HepG2 (cell line): ENCODE measurements at regions not wholly inside any gene's neighbourhood (a gene's known extent, or its start where the extent isn't known, plus 50 kb on each side); places are given as distances from the start of the nearest gene placed in this dataset.

Source experiments
- ATAC-seq: fragments of 200-7000 bp; cut with Tn5 transposase; 3 replicates; pipeline ENCODE4 v1.9.1; 2020; ENCODE audit warnings: mild to moderate bottlenecking, moderate library complexity
- BruUV-seq: library from RNA; stranded (reverse); fragments of 400-500 nt; replicated peaks from 2 replicates; lab custom pipeline; 2021; lab: Mats Ljungman, UMichigan
- CTCF ChIA-PET: fragments of 300-600 bp; formaldehyde crosslinking; extraction: SDS; loops from one replicate; lab custom pipeline; 2021; ENCODE audit warnings: low total read pairs, inconsistent platforms, low intra/inter-chr PET ratio; lab: Yijun Ruan, JAX
- POLR2A ChIA-PET: fragments of 350-600 bp; sonication (Branson Sonifier 250); formaldehyde crosslinking; loops from one replicate; lab custom pipeline; 2020; ENCODE audit warnings: antibody characterized with exemption, inconsistent platforms; lab: Yijun Ruan, JAX
- DNase-seq: peaks from one replicate; pipeline ENCODE4 v3.0.0-alpha.2; 2015; ENCODE audit warnings: low spot score
- FAIRE-seq: peaks from 3 replicates; lab custom pipeline; 2011; peaks lifted over from hg19 to GRCh38; lab: Jason Lieb, UNC
- H2AFZ ChIP-seq: one replicate; pipeline ENCODE4 v1.6.1; 2011; ENCODE audit warnings: low read length, inconsistent platforms
- H3K27ac ChIP-seq: fragments of 300-600 bp; 3 replicates; pipeline ENCODE4 v1.8.0; 2011; ENCODE audit warnings: mixed run types, mild to moderate bottlenecking, mixed read lengths, low read length, inconsistent platforms; ENCODE audit not compliant: insufficient read depth; ENCODE audit errors: extremely low read length
- H3K27me3 ChIP-seq, 2 experiments: fragments of 200-600 bp in 1 of 2; 2 replicates in 1 of 2; 3 replicates in 1 of 2; pipeline versions ENCODE4 v1.6.0 to v1.8.0; 2011; ENCODE audit warnings: low read length in 2 of 2, mild to moderate bottlenecking in 2 of 2, moderate library complexity in 2 of 2, inconsistent platforms in 1 of 2; ENCODE audit not compliant: insufficient read depth in 2 of 2, control insufficient read depth in 1 of 2
- H3K36me3 ChIP-seq, 2 experiments: fragments of 200-600 bp in 1 of 2; replicated peaks in 1 of 2; 2 replicates in 1 of 2; 3 replicates in 1 of 2; pipeline versions ENCODE4 v1.5.1 to v1.8.0; 2011; ENCODE audit warnings: low read length in 2 of 2, inconsistent platforms in 1 of 2; ENCODE audit not compliant: insufficient read depth in 2 of 2, control insufficient read depth in 1 of 2
- H3K4me1 ChIP-seq: 2 replicates; pipeline ENCODE4 v1.5.1; 2012; ENCODE audit warnings: low read length, inconsistent platforms; ENCODE audit not compliant: insufficient read depth
- H3K4me2 ChIP-seq: 2 replicates; pipeline ENCODE4 v1.6.0; 2011; ENCODE audit warnings: low read depth, low read length, inconsistent platforms
- H3K4me3 ChIP-seq, 3 experiments: fragments of 200-600 bp in 1 of 3; sonication (generic), shearing (Covaris generic) in 1 of 3; replicated peaks in 1 of 3; 2 replicates each; pipeline ENCODE4 v1.5.1; 2011 to 2016; ENCODE audit warnings: low read length in 3 of 3, inconsistent platforms in 2 of 3, low read depth in 2 of 3, mild to moderate bottlenecking in 2 of 3, control low read depth in 1 of 3, mixed read lengths in 1 of 3; ENCODE audit not compliant: insufficient read depth in 1 of 3
- H3K79me2 ChIP-seq: one replicate; pipeline ENCODE4 v1.6.1; 2011; ENCODE audit warnings: low read length, inconsistent platforms; ENCODE audit not compliant: insufficient read depth
- H3K9ac ChIP-seq: 2 replicates; pipeline ENCODE4 v1.6.0; 2011; ENCODE audit warnings: mild to moderate bottlenecking, low read depth, low read length, inconsistent platforms; ENCODE audit not compliant: insufficient read depth
- H3K9me3 ChIP-seq: 2 replicates; pipeline ENCODE4 v1.5.1; 2012; ENCODE audit warnings: mild to moderate bottlenecking, low read length
- H4K20me1 ChIP-seq: 2 replicates; pipeline ENCODE4 v1.6.0; 2011; ENCODE audit warnings: inconsistent platforms, mild to moderate bottlenecking, low read length, moderate library complexity; ENCODE audit not compliant: insufficient read depth
- ADNP ChIP-seq: sonication (generic); formaldehyde crosslinking; IDR thresholded peaks from 2 replicates; pipeline ENCODE4 v1.4.0; 2020; ENCODE audit warnings: missing genetic modification reagents
- DPF2 ChIP-seq: sonication (generic); formaldehyde crosslinking; IDR thresholded peaks from 2 replicates; pipeline ENCODE4 v1.4.0; 2020; ENCODE audit warnings: mild to moderate bottlenecking, low read depth, missing genetic modification reagents, borderline replicate concordance
- MBD4 ChIP-seq: IDR thresholded peaks from 2 replicates; pipeline ENCODE4 v1.6.1; 2012; ENCODE audit warnings: low read length, inconsistent platforms, borderline replicate concordance
- MXD4 ChIP-seq: IDR thresholded peaks from 2 replicates; pipeline ENCODE4 v1.6.1; 2016; ENCODE audit warnings: mild to moderate bottlenecking, missing biosample characterization, missing genetic modification reagents
- PITX1 ChIP-seq: sonication (generic); formaldehyde crosslinking; IDR thresholded peaks from 2 replicates; pipeline ENCODE4 v1.5.1; 2020; ENCODE audit warnings: mild to moderate bottlenecking, missing genetic modification reagents
- SIN3B ChIP-seq: fragments of 150-350 bp; IDR thresholded peaks from 2 replicates; pipeline ENCODE4 v1.6.1; 2014; ENCODE audit warnings: low read length
- TBL1XR1 ChIP-seq: fragments of 150-350 bp; IDR thresholded peaks from 2 replicates; pipeline ENCODE4 v1.6.1; 2014; ENCODE audit warnings: borderline replicate concordance, low read length; ENCODE audit not compliant: partially characterized antibody
- WGBS: methylation state at CpG from one replicate; pipeline ENCODE4 v1.1.6; 2017; ENCODE audit warnings: low lambda C conversion rate; 5-methylcytosine and 5-hydroxymethylcytosine counted together
- in situ Hi-C: cut with HindIII; loops from 2 replicates; pipeline ENCODE4 v1.10.0; 2017; ENCODE audit warnings: low pct_unique_long_range_greater_than_20kb; ENCODE audit not compliant: extremely low pct_ligation_motif_present
- intact Hi-C: fragments of 100-400 bp; cut with micrococcal nuclease; formaldehyde crosslinking; loops from one replicate; pipeline ENCODE4 v1.10.0; 2022; ENCODE audit not compliant: unreplicated experiment
- TF ChIP-seq, protein P1 (sequence below), 2 experiments: sonication (generic) in 1 of 2; formaldehyde crosslinking in 1 of 2; IDR thresholded peaks; 2 replicates each; pipeline versions ENCODE4 v1.6.1 to v1.9.0; 2014 to 2022; ENCODE audit warnings: antibody characterized with exemption in 1 of 2, borderline replicate concordance in 1 of 2, inconsistent platforms in 1 of 2, low read depth in 1 of 2, missing genetic modification reagents in 1 of 2

- TF ChIP-seq, protein P1, sequence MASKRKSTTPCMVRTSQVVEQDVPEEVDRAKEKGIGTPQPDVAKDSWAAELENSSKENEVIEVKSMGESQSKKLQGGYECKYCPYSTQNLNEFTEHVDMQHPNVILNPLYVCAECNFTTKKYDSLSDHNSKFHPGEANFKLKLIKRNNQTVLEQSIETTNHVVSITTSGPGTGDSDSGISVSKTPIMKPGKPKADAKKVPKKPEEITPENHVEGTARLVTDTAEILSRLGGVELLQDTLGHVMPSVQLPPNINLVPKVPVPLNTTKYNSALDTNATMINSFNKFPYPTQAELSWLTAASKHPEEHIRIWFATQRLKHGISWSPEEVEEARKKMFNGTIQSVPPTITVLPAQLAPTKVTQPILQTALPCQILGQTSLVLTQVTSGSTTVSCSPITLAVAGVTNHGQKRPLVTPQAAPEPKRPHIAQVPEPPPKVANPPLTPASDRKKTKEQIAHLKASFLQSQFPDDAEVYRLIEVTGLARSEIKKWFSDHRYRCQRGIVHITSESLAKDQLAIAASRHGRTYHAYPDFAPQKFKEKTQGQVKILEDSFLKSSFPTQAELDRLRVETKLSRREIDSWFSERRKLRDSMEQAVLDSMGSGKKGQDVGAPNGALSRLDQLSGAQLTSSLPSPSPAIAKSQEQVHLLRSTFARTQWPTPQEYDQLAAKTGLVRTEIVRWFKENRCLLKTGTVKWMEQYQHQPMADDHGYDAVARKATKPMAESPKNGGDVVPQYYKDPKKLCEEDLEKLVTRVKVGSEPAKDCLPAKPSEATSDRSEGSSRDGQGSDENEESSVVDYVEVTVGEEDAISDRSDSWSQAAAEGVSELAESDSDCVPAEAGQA (IDR thresholded peaks at IDR 0.05; ENCODE audit: low read depth), result no peak
- TF ChIP-seq, protein P1 (CRISPR knock-in tag; IDR thresholded peaks at IDR 0.05; ENCODE audit: borderline replicate concordance), result no peak
- TF ChIP-seq MXD4 (CRISPR knock-in tag) (no peak), PITX1 (CRISPR knock-in tag) (no peak), TBL1XR1 (no peak)
- TF ChIP-seq, all 625 proteins: peak for 0
These were observed 162.8 kb upstream of the SOX1 start (continued) for GRCh38 chr13:111904166-111904565.

GRCh38 chr13:111904701-111905608 lies 162.0 kb upstream of the SOX1 start:
- H3K79me2 ChIP-seq, result no peaks in the 10 kb centered on the region
- FAIRE-seq (no peak), DNase-seq (no peak), ATAC-seq (no peak)
- H4K20me1 ChIP-seq, result no peaks in the 10 kb centered on the region
- H3K27ac ChIP-seq, result no peak overlapping the region
- 54% methylated on average over 46 of the region's 47 CpGs for whole genome bisulfite sequencing
- H3K9ac ChIP-seq, result no peak overlapping the region
- in situ Hi-C loops, result no loop called here
- no peak for TF ChIP-seq MBD4
- no peak for TF ChIP-seq ADNP (CRISPR knock-in tag)
- no peak for TF ChIP-seq DPF2 (CRISPR knock-in tag)
- TF ChIP-seq SIN3B, result no peak
- no peaks in the 10 kb centered on the region for H3K36me3 ChIP-seq
- H3K27me3 ChIP-seq, result peaks cover 4 to 43% of the 10 kb centered on the region in 2 experiments; a peak in 3 of 5 replicates
- ChIA-PET CTCF (no interaction called here), POLR2A (no interaction called here)
- H3K4me3 ChIP-seq, result no peak overlapping the region
- no peaks in the 10 kb centered on the region for H3K9me3 ChIP-seq
- BruUV-seq, result no TSS peak
- no peak overlapping the region for H2AFZ ChIP-seq
- H3K4me1 ChIP-seq, result no peaks in the 10 kb centered on the region
- intact Hi-C loops, result no loop called here
- no peak overlapping the region for H3K4me2 ChIP-seq
